T47D (cell line): ENCODE measurements at regions not wholly inside any gene's neighbourhood (a gene's known extent, or its start where the extent isn't known, plus 50 kb on each side); places are given as distances from the start of the nearest gene placed in this dataset.
A peak's percentile ranks its signal among the peaks of the same experiment; 100 is the strongest.

ENCODE experiments used
- DNase-seq, 2 experiments: peaks; one replicate each; pipeline versions ENCODE4 v3.0.0 to v3.0.0-alpha.2; 2011 to 2012; ENCODE audit warnings: low read depth in 1 of 2, low spot score in 1 of 2
- JUND ChIP-seq: IDR thresholded peaks from 2 replicates; pipeline ENCODE4 v1.6.1; 2012; ENCODE audit warnings: low read depth
- in situ Hi-C: cut with HindIII; loops from 2 replicates; pipeline ENCODE4 v1.10.0; 2016; ENCODE audit warnings: low sequenced_read_pairs, low pct_unique_long_range_greater_than_20kb

- in situ Hi-C loops, result no loop called here
- TF ChIP-seq JUND, result no peak
- no peak for DNase-seq
These were observed 153.0 kb downstream of the ICOS start for GRCh38 chr2:204089574-204089973.

GRCh38 chr2:204090021-204090420 is 153.5 kb downstream of the ICOS start:
- no peak for TF ChIP-seq JUND
- no peak for DNase-seq
- in situ Hi-C loops, result no loop called here

GRCh38 chr2:204104811-204105210 is 168.2 kb downstream of the ICOS start:
- in situ Hi-C loops, result no loop called here
- no peak for TF ChIP-seq JUND

GRCh38 chr2:204108330-204108751 is 171.8 kb downstream of the ICOS start:
- DNase-seq, result peak in 1 of 2 experiments; percentile 62
- in situ Hi-C loops, result no loop called here
- no peak for TF ChIP-seq JUND

More at GRCh38 chr2:204104811-204105210, 168.2 kb downstream of the ICOS start:
- DNase-seq, result no peak

- TF ChIP-seq JUND, result no peak
- no peak for DNase-seq
- in situ Hi-C loops, result no loop called here
These were observed 172.3 kb downstream of the ICOS start for GRCh38 chr2:204108781-204109295.

GRCh38 chr2:204109681-204110080 is 173.1 kb downstream of the ICOS start:
- in situ Hi-C loops, result no loop called here
- peak; percentile 44 to 93 for DNase-seq
- peak; percentile 45; the same call in 1 of the 2 replicates for TF ChIP-seq JUND

GRCh38 chr2:204110338-204110741 is 173.8 kb downstream of the ICOS start:
- in situ Hi-C loops, result no loop called here
- no peak for DNase-seq
- no peak for TF ChIP-seq JUND

- DNase-seq, result no peak
These were observed 174.4 kb downstream of the ICOS start for GRCh38 chr2:204110751-204111516.

GRCh38 chr2:204112084-204112770 is 175.7 kb downstream of the ICOS start:
- DNase-seq, result no peak
- in situ Hi-C loops, result no loop called here
- TF ChIP-seq JUND, result no peak

More at GRCh38 chr2:204110751-204111516, 174.4 kb downstream of the ICOS start:
- no peak for TF ChIP-seq JUND
- in situ Hi-C loops, result no loop called here

- DNase-seq, result peak in 1 of 2 experiments; percentile 46
- in situ Hi-C loops, result no loop called here
- no peak for TF ChIP-seq JUND
These were observed 178.0 kb downstream of the ICOS start for GRCh38 chr2:204114295-204115136.

- DNase-seq, result no peak
- TF ChIP-seq JUND, result no peak
- in situ Hi-C loops, result no loop called here
These were observed 178.8 kb downstream of the ICOS start for GRCh38 chr2:204115137-204116056.

- in situ Hi-C loops, result no loop called here
- TF ChIP-seq JUND, result no peak
- no peak for DNase-seq
These were observed 179.7 kb downstream of the ICOS start for GRCh38 chr2:204116159-204116792.
